ENCODE measurements at regions not wholly inside any gene's neighbourhood (a gene's known extent, or its start where the extent isn't known, plus 50 kb on each side); places are given as distances from the start of the nearest gene placed in this dataset.

DNA sequence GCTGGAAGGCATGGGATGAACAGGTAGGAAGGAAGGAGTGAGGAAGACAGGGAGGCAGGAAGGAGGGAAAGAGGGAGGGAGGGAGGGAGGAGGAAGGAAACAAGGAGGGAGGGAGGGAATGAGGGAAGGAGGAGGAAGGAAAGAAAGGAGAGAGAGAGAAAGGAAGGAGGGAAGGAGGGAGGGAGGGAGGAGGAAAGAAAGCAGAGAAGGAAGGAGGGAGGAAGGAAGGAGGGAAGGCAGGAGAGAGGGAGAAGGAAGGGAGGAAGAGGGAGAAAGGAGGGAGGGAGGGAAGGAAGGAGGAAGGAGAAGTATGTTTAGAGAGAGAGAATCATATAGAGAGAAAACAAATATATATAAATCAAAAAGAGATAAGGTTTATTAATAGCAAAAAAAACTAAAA lies 175.9 kb upstream of the FOXN3 start:
- no peak overlapping the region for H3K18ac ChIP-seq (ENCODE audit: low read length)
- no peak overlapping the region for H3K14ac ChIP-seq (ENCODE audit: low read length)
- H3K9me3 ChIP-seq (replicated peaks in 1 of 2; ENCODE audit: control insufficient read depth in 2 of 2, insufficient read depth in 1 of 2, low read depth in 1 of 2, low read length in 2 of 2) = peaks cover 0 to 3% of the 10 kb centered on the region in 2 donors
- H4K91ac ChIP-seq (ENCODE audit: low read depth, low read length, poor library complexity) = no peak overlapping the region
- no peaks in the 10 kb centered on the region for H3K79me1 ChIP-seq (ENCODE audit: low read depth, low read length)
- no peak overlapping the region for H3K4ac ChIP-seq (ENCODE audit: low read length)
- H2BK120ac ChIP-seq (ENCODE audit: low read depth, low read length) = no peak overlapping the region
- H2BK5ac ChIP-seq (ENCODE audit: low read length) = no peak overlapping the region
- DNase-seq (ENCODE audit: low spot score) = no peak
- H3K4me3 ChIP-seq (ENCODE audit: low read length in 2 of 2) = no peak overlapping the region
- no peak overlapping the region for H3K27ac ChIP-seq (replicated peaks; ENCODE audit: low read length)
- no peak overlapping the region for H3K23ac ChIP-seq (ENCODE audit: low read depth, low read length, poor library complexity)
- H2BK15ac ChIP-seq (ENCODE audit: low read length) = no peak overlapping the region
- H4K8ac ChIP-seq (ENCODE audit: low read depth, low read length) = no peak overlapping the region
- H2AK5ac ChIP-seq (ENCODE audit: low read depth, low read length) = no peak overlapping the region
- no peak overlapping the region for H3K4me2 ChIP-seq (ENCODE audit: insufficient read depth, low read length, poor library complexity, severe bottlenecking)
- no peak overlapping the region for H2AFZ ChIP-seq (ENCODE audit: low read length)
- no peak overlapping the region for H3K9ac ChIP-seq (ENCODE audit: low read depth, low read length, poor library complexity)
- no peaks in the 10 kb centered on the region for H3K27me3 ChIP-seq (ENCODE audit: control insufficient read depth in 3 of 3, insufficient read depth in 3 of 3, low read depth in 1 of 3, low read length in 3 of 3)
- H2BK12ac ChIP-seq (ENCODE audit: low read length) = no peak overlapping the region
- no peaks in the 10 kb centered on the region for H3K36me3 ChIP-seq (replicated peaks in 1 of 2; ENCODE audit: control insufficient read depth in 2 of 2, insufficient read depth in 2 of 2, low read length in 2 of 2)
- H3K4me1 ChIP-seq (ENCODE audit: control insufficient read depth in 2 of 2, insufficient read depth in 1 of 2, low read depth in 1 of 2, low read length in 2 of 2) = peaks cover 0 to 4% of the 10 kb centered on the region in 2 donors

DNA sequence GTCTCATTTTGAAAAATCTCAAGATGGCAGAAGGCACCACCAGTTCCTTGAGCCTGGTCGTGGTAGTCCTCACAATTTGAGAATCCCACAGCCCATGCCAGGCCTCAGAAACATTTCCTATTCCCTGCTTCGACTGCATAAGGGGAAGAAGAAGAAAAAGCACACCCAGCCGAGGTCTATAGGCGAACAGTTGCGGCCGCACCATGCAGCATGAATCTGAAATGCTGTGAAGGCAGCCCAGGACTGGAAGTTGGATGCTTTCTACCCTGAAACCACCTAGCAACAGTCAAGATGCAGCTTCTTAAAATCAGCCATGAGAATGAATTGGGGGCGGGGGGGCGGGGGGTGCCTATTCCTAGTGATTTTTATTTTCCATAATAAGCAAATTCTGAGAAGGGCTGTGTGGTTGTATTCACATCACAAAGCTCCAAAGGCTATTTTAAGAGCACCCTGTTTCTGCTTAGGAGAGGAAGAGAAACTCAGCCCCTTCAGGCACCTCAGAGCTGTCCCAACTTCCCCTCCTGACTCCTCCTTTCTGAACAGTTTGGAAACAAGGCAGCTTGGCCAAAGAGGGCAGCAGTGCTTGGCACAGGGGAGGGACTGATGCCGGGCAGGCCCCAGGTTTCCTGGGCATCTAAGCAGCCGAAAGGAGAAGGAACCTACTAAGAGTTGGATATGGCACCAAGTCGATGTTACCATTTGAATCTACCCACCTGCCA lies 172.5 kb upstream of the FOXN3 start:
- H3K27ac ChIP-seq (replicated peaks; ENCODE audit: low read length) = no peak overlapping the region
- no peak for DNase-seq (ENCODE audit: low spot score)
- H2BK12ac ChIP-seq (ENCODE audit: low read length) = no peak overlapping the region
- no peak overlapping the region for H4K91ac ChIP-seq (ENCODE audit: low read depth, low read length, poor library complexity)
- H3K36me3 ChIP-seq (replicated peaks in 1 of 2; ENCODE audit: control insufficient read depth in 2 of 2, insufficient read depth in 2 of 2, low read length in 2 of 2) = no peaks in the 10 kb centered on the region
- no peak overlapping the region for H2BK15ac ChIP-seq (ENCODE audit: low read length)
- H3K9ac ChIP-seq (ENCODE audit: low read depth, low read length, poor library complexity) = no peak overlapping the region
- H2AK5ac ChIP-seq (ENCODE audit: low read depth, low read length) = no peak overlapping the region
- no peak overlapping the region for H3K18ac ChIP-seq (ENCODE audit: low read length)
- no peaks in the 10 kb centered on the region for H3K79me1 ChIP-seq (ENCODE audit: low read depth, low read length)
- H2AFZ ChIP-seq (ENCODE audit: low read length) = no peak overlapping the region
- H3K9me3 ChIP-seq (replicated peaks in 1 of 2; ENCODE audit: control insufficient read depth in 2 of 2, insufficient read depth in 1 of 2, low read depth in 1 of 2, low read length in 2 of 2) = peaks cover 0 to 3% of the 10 kb centered on the region in 2 donors
- peaks cover 0 to 4% of the 10 kb centered on the region in 2 donors for H3K4me1 ChIP-seq (ENCODE audit: control insufficient read depth in 2 of 2, insufficient read depth in 1 of 2, low read depth in 1 of 2, low read length in 2 of 2)
- H3K23ac ChIP-seq (ENCODE audit: low read depth, low read length, poor library complexity) = no peak overlapping the region
- H2BK120ac ChIP-seq (ENCODE audit: low read depth, low read length) = no peak overlapping the region
- no peak overlapping the region for H3K4me3 ChIP-seq (ENCODE audit: low read length in 2 of 2)
- WGBS, 2 donors (ENCODE audit: extremely low coverage in 2 of 2, insufficient read length in 2 of 2, insufficient replicate concordance in 1 of 2) = no CpG with 5 or more reads among the region's 11 CpGs
- H3K14ac ChIP-seq (ENCODE audit: low read length) = no peak overlapping the region
- H3K4ac ChIP-seq (ENCODE audit: low read length) = no peak overlapping the region
- H2BK5ac ChIP-seq (ENCODE audit: low read length) = no peak overlapping the region
- H4K8ac ChIP-seq (ENCODE audit: low read depth, low read length) = no peak overlapping the region
- no peaks in the 10 kb centered on the region for H3K27me3 ChIP-seq (ENCODE audit: control insufficient read depth in 3 of 3, insufficient read depth in 3 of 3, low read depth in 1 of 3, low read length in 3 of 3)
- no peak overlapping the region for H3K4me2 ChIP-seq (ENCODE audit: insufficient read depth, low read length, poor library complexity, severe bottlenecking)

DNA sequence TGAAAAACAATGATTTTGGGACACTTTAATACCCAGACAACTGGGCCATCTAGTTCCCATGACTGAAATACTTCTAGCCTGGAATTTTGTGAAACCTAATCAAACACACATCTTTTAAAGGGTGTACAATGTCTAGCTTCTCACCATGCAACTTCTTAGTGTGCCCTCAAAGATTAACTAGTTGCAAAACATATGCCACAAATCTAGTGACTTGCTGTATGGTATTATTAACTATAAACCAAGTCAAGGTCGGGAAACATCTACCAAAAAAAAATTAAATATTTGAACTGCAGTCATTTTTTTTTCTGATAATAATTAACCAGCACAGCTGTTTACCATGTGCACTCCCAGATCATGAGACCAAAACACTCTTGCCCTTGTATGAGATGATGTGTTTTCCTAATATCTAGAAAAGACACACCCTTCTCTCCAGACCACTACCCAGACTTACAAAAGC lies 171.8 kb upstream of the FOXN3 start:
- H3K36me3 ChIP-seq (replicated peaks in 1 of 2; ENCODE audit: control insufficient read depth in 2 of 2, insufficient read depth in 2 of 2, low read length in 2 of 2) = no peaks in the 10 kb centered on the region
- peaks cover 0 to 4% of the 10 kb centered on the region in 2 donors for H3K4me1 ChIP-seq (ENCODE audit: control insufficient read depth in 2 of 2, insufficient read depth in 1 of 2, low read depth in 1 of 2, low read length in 2 of 2)
- H3K27me3 ChIP-seq (ENCODE audit: control insufficient read depth in 3 of 3, insufficient read depth in 3 of 3, low read depth in 1 of 3, low read length in 3 of 3) = no peaks in the 10 kb centered on the region
- no peak for DNase-seq (ENCODE audit: low spot score)
- no peak overlapping the region for H2BK5ac ChIP-seq (ENCODE audit: low read length)
- H2BK120ac ChIP-seq (ENCODE audit: low read depth, low read length) = no peak overlapping the region
- H3K9me3 ChIP-seq (replicated peaks in 1 of 2; ENCODE audit: control insufficient read depth in 2 of 2, insufficient read depth in 1 of 2, low read depth in 1 of 2, low read length in 2 of 2) = peaks cover 0 to 3% of the 10 kb centered on the region in 2 donors
- no peak overlapping the region for H3K18ac ChIP-seq (ENCODE audit: low read length)
- H2BK15ac ChIP-seq (ENCODE audit: low read length) = no peak overlapping the region
- no peaks in the 10 kb centered on the region for H3K79me1 ChIP-seq (ENCODE audit: low read depth, low read length)
- H4K8ac ChIP-seq (ENCODE audit: low read depth, low read length) = no peak overlapping the region
- no peak overlapping the region for H4K91ac ChIP-seq (ENCODE audit: low read depth, low read length, poor library complexity)
- H3K9ac ChIP-seq (ENCODE audit: low read depth, low read length, poor library complexity) = no peak overlapping the region
- no peak overlapping the region for H3K4ac ChIP-seq (ENCODE audit: low read length)
- H3K4me2 ChIP-seq (ENCODE audit: insufficient read depth, low read length, poor library complexity, severe bottlenecking) = no peak overlapping the region
- no peak overlapping the region for H3K14ac ChIP-seq (ENCODE audit: low read length)
- no peak overlapping the region for H2AK5ac ChIP-seq (ENCODE audit: low read depth, low read length)
- no peak overlapping the region for H2BK12ac ChIP-seq (ENCODE audit: low read length)
- H2AFZ ChIP-seq (ENCODE audit: low read length) = no peak overlapping the region
- H3K4me3 ChIP-seq (ENCODE audit: low read length in 2 of 2) = no peak overlapping the region
- WGBS, 2 donors (ENCODE audit: extremely low coverage in 2 of 2, insufficient read length in 2 of 2, insufficient replicate concordance in 1 of 2) = no CpG with 5 or more reads among the region's 1 CpG
- H3K27ac ChIP-seq (replicated peaks; ENCODE audit: low read length) = no peak overlapping the region
- H3K23ac ChIP-seq (ENCODE audit: low read depth, low read length, poor library complexity) = no peak overlapping the region

DNA sequence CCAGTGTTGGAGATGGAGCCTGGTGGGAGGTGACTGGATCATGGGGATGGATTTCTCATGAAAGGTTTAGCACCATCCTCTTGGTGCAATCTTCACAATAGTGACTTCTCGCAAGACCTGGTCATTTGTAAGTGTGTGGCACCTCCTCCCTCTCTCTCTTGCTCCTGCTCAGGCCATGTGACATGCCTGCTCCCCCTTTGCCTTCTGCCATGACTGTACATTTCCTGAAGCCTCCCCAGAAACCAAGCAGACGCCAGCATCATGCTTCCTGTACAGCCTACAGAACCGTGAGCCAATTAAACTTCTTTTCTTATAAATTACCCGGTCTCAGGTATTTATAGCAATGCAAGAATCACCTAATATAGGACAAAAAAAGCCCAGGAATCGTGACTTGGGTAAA lies 171.0 kb upstream of the FOXN3 start:
- Histone ChIP-seq H2BK15ac (ENCODE audit: low read length) (no peak overlapping the region), H3K27me3 (ENCODE audit: control insufficient read depth in 3 of 3, insufficient read depth in 3 of 3, low read depth in 1 of 3, low read length in 3 of 3) (no peaks in the 10 kb centered on the region), H3K4me2 (ENCODE audit: insufficient read depth, low read length, poor library complexity, severe bottlenecking) (no peak overlapping the region), H3K4ac (ENCODE audit: low read length) (no peak overlapping the region), H2BK12ac (ENCODE audit: low read length) (no peak overlapping the region), H2BK120ac (ENCODE audit: low read depth, low read length) (no peak overlapping the region), H3K9me3 (replicated peaks in 1 of 2; ENCODE audit: control insufficient read depth in 2 of 2, insufficient read depth in 1 of 2, low read depth in 1 of 2, low read length in 2 of 2) (peaks cover 0 to 3% of the 10 kb centered on the region in 2 donors), H3K23ac (ENCODE audit: low read depth, low read length, poor library complexity) (no peak overlapping the region), H3K4me1 (ENCODE audit: control insufficient read depth in 2 of 2, insufficient read depth in 1 of 2, low read depth in 1 of 2, low read length in 2 of 2) (peaks cover 0 to 4% of the 10 kb centered on the region in 2 donors), H3K79me1 (ENCODE audit: low read depth, low read length) (no peaks in the 10 kb centered on the region), H4K8ac (ENCODE audit: low read depth, low read length) (no peak overlapping the region), H3K36me3 (replicated peaks in 1 of 2; ENCODE audit: control insufficient read depth in 2 of 2, insufficient read depth in 2 of 2, low read length in 2 of 2) (no peaks in the 10 kb centered on the region), H4K91ac (ENCODE audit: low read depth, low read length, poor library complexity) (no peak overlapping the region), H2BK5ac (ENCODE audit: low read length) (no peak overlapping the region), H2AK5ac (ENCODE audit: low read depth, low read length) (no peak overlapping the region), H3K4me3 (ENCODE audit: low read length in 2 of 2) (no peak overlapping the region), H3K27ac (replicated peaks; ENCODE audit: low read length) (no peak overlapping the region), H2AFZ (ENCODE audit: low read length) (no peak overlapping the region), H3K9ac (ENCODE audit: low read depth, low read length, poor library complexity) (no peak overlapping the region), H3K18ac (ENCODE audit: low read length) (no peak overlapping the region), H3K14ac (ENCODE audit: low read length) (no peak overlapping the region)
- DNase-seq (ENCODE audit: low spot score) = no peak
- no CpG with 5 or more reads among the region's 5 CpGs for WGBS, 2 donors (ENCODE audit: extremely low coverage in 2 of 2, insufficient read length in 2 of 2, insufficient replicate concordance in 1 of 2)

Data from neuronal stem cell (in vitro differentiated cells).